Uterus (tissue), 3 donors: ENCODE measurements at regions not wholly inside any gene's neighbourhood (a gene's known extent, or its start where the extent isn't known, plus 50 kb on each side); places are given as distances from the start of the nearest gene placed in this dataset.

Experiments
- DNase-seq, 2 donors: peaks; one replicate each; pipeline ENCODE4 v3.0.0-alpha.2; 2019 to 2020
- H3K27ac ChIP-seq, 2 donors: fragments of 200-600 bp; sonication (generic); 1 replicate in 1 of 2; 2 replicates in 1 of 2; pipeline ENCODE4 v1.5.1; 2016 to 2018
- H3K27me3 ChIP-seq, 2 donors: fragments of 200-600 bp; sonication (generic); one replicate each; pipeline ENCODE4 v1.5.1; 2018 to 2019; ENCODE audit warnings: control low read depth in 1 of 2
- H3K36me3 ChIP-seq, 2 donors: fragments of 200-600 bp; sonication (generic); one replicate each; pipeline ENCODE4 v1.5.1; 2019; ENCODE audit warnings: control low read depth in 1 of 2
- H3K4me1 ChIP-seq, 2 donors: fragments of 200-600 bp; sonication (generic); one replicate each; pipeline ENCODE4 v1.5.1; 2018 to 2019; ENCODE audit warnings: control low read depth in 1 of 2
- H3K4me3 ChIP-seq, 2 donors: fragments of 200-600 bp; sonication (generic); 1 replicate in 1 of 2; 2 replicates in 1 of 2; pipeline ENCODE4 v1.5.1; 2018 to 2019; ENCODE audit warnings: mild to moderate bottlenecking in 1 of 2
- H3K9me3 ChIP-seq, 2 donors: fragments of 200-600 bp; sonication (generic); one replicate each; pipeline ENCODE4 v1.5.1; 2019; ENCODE audit warnings: control low read depth in 1 of 2
- POLR2A ChIP-seq, 2 donors: fragments of 450-650 bp; IDR thresholded peaks; one replicate each; pipeline ENCODE4 v1.6.1; 2016; ENCODE audit warnings: antibody characterized with exemption in 2 of 2, mild to moderate bottlenecking in 1 of 2, moderate library complexity in 1 of 2
- intact Hi-C: fragments of 100-400 bp; cut with DNase I; formaldehyde crosslinking; loops from one replicate; pipeline ENCODE4 v1.15.1; 2023; ENCODE audit warnings: low total_unique reads
- TF ChIP-seq, protein P1 (sequence below), 4 experiments: fragments of 200-600 bp in 2 of 4; fragments of 450-650 bp in 2 of 4; sonication (generic) in 2 of 4; IDR thresholded peaks; one replicate each; pipeline ENCODE4 v1.5.1; 2016 to 2019; ENCODE audit warnings: antibody characterized with exemption in 4 of 4, mild to moderate bottlenecking in 2 of 4, moderate library complexity in 1 of 4
- donor health status: DM: yes; HTN: yes; CAD: no.

- Histone ChIP-seq H3K36me3 (no peaks in the 10 kb centered on the region), H3K4me1 (no peaks in the 10 kb centered on the region), H3K9me3 (no peaks in the 10 kb centered on the region), H3K27me3 (no peaks in the 10 kb centered on the region), H3K27ac (no peak overlapping the region), H3K4me3 (no peak overlapping the region)
- no peak for TF ChIP-seq POLR2A (IDR thresholded peaks at IDR 0.05)
- TF ChIP-seq, protein P1, sequence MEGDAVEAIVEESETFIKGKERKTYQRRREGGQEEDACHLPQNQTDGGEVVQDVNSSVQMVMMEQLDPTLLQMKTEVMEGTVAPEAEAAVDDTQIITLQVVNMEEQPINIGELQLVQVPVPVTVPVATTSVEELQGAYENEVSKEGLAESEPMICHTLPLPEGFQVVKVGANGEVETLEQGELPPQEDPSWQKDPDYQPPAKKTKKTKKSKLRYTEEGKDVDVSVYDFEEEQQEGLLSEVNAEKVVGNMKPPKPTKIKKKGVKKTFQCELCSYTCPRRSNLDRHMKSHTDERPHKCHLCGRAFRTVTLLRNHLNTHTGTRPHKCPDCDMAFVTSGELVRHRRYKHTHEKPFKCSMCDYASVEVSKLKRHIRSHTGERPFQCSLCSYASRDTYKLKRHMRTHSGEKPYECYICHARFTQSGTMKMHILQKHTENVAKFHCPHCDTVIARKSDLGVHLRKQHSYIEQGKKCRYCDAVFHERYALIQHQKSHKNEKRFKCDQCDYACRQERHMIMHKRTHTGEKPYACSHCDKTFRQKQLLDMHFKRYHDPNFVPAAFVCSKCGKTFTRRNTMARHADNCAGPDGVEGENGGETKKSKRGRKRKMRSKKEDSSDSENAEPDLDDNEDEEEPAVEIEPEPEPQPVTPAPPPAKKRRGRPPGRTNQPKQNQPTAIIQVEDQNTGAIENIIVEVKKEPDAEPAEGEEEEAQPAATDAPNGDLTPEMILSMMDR (IDR thresholded peaks at IDR 0.05) = no peak
- intact Hi-C loops = no loop called here
- no peak for DNase-seq
These were observed 194.5 kb upstream of the SOX5 start for GRCh38 chr12:24143928-24144327.

DNA sequence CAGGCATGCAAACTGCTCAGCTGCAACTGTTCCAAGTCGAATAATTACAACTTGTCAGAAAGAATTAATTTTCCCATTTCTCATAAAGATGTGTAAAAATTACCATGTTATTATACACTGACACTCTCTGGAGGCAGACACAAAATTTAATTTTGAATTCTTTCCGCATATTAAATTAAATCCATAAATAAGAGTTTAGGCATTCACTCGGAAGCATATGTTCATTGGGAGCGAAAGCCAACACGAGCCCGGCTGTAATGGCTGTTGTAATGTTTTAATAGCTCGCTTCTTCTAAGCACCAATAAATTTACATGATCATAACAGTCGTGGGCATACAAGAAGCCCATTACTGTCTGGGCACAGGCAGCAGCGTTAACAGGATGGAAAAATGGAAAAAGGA lies 189.6 kb upstream of the SOX5 start:
- Histone ChIP-seq H3K4me3 (no peak overlapping the region), H3K27me3 (no peaks in the 10 kb centered on the region), H3K27ac (no peak overlapping the region), H3K9me3 (no peaks in the 10 kb centered on the region), H3K4me1 (no peaks in the 10 kb centered on the region), H3K36me3 (no peaks in the 10 kb centered on the region)
- DNase-seq = no peak
- intact Hi-C loops = no loop called here
- TF ChIP-seq POLR2A (IDR thresholded peaks at IDR 0.05) = no peak
- TF ChIP-seq, protein P1 (IDR thresholded peaks at IDR 0.05) = no peak

GRCh38 chr12:24138041-24138440 lies 188.6 kb upstream of the SOX5 start:
- H3K9me3 ChIP-seq = no peaks in the 10 kb centered on the region
- no peak for DNase-seq
- no peaks in the 10 kb centered on the region for H3K27me3 ChIP-seq
- no peak overlapping the region for H3K27ac ChIP-seq
- no peak overlapping the region for H3K4me3 ChIP-seq
- no peaks in the 10 kb centered on the region for H3K4me1 ChIP-seq
- TF ChIP-seq POLR2A (IDR thresholded peaks at IDR 0.05) = no peak
- TF ChIP-seq, protein P1 (IDR thresholded peaks at IDR 0.05) = no peak
- intact Hi-C loops = no loop called here
- H3K36me3 ChIP-seq = no peaks in the 10 kb centered on the region

DNA sequence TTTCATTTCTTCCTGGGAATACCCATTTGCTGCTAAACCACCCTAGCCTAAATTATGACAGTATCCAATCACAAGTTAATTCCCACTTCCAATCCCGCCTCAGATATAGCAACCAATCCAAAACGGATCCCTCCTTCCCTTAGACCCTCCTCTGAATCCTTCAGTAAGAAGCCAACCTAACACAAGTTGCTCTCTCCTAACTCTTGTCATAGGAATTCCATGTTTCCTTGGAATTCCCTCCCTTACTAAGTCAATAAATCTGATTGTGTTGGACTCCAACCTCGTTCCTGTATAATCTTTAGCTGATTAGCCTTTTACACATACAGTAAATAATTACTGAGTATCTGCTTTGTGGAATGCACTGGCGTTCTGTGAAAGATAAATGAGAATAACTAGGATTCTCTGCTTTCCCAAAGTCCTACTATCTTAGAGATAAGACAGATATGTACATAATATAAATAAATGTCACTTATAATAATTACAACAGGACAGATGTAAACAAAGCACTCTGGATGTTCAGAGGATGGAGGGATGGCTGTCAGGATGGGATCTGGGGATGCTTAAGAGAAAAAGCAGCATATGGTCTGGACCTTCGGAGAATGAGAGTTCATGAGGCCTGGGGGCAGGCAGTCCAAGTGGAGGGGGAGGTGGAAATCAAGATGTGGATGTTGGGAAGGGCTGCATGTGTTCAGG lies 185.8 kb upstream of the SOX5 start:
- Histone ChIP-seq H3K36me3 (no peaks in the 10 kb centered on the region), H3K4me1 (no peaks in the 10 kb centered on the region), H3K9me3 (no peaks in the 10 kb centered on the region), H3K27ac (no peak overlapping the region), H3K4me3 (no peak overlapping the region), H3K27me3 (no peaks in the 10 kb centered on the region)
- intact Hi-C loops = no loop called here
- no peak for TF ChIP-seq POLR2A (IDR thresholded peaks at IDR 0.05)
- TF ChIP-seq, protein P1 (IDR thresholded peaks at IDR 0.05) = no peak
- no peak for DNase-seq

GRCh38 chr12:24134092-24134491 lies 184.6 kb upstream of the SOX5 start:
- H3K27me3 ChIP-seq = no peaks in the 10 kb centered on the region
- no peak for TF ChIP-seq POLR2A (IDR thresholded peaks at IDR 0.05)
- TF ChIP-seq, protein P1 (IDR thresholded peaks at IDR 0.05) = no peak
- H3K9me3 ChIP-seq = no peaks in the 10 kb centered on the region
- no peak overlapping the region for H3K4me3 ChIP-seq
- no peaks in the 10 kb centered on the region for H3K4me1 ChIP-seq
- intact Hi-C loops = no loop called here
- DNase-seq = no peak
- H3K27ac ChIP-seq = no peak overlapping the region
- H3K36me3 ChIP-seq = no peaks in the 10 kb centered on the region
